Neural cell (in vitro differentiated cells): ENCODE measurements at regions not wholly inside any gene's neighbourhood (a gene's known extent, or its start where the extent isn't known, plus 50 kb on each side); places are given as distances from the start of the nearest gene placed in this dataset.

Experiments used
- EP300 ChIP-seq: fragments of 450-650 bp; conservative IDR thresholded peaks from 2 replicates; pipeline ENCODE4 v1.6.1; 2014; ENCODE audit warnings: antibody characterized with exemption, mild to moderate bottlenecking, moderate library complexity; ENCODE audit not compliant: poor library complexity, severe bottlenecking
- EZH2 ChIP-seq: fragments of 200-600, 300-800 bp; shearing (Covaris generic), sonication (generic); IDR thresholded peaks from 2 replicates; pipeline ENCODE4 v1.6.1; 2014; ENCODE audit warnings: antibody characterized with exemption, low read length, borderline replicate concordance, mild to moderate bottlenecking; ENCODE audit not compliant: insufficient read depth, poor library complexity, severe bottlenecking
- MXI1 ChIP-seq: fragments of 450-650 bp; conservative IDR thresholded peaks from 2 replicates; pipeline ENCODE4 v1.6.1; 2014; ENCODE audit warnings: antibody characterized with exemption, mild to moderate bottlenecking; ENCODE audit not compliant: poor library complexity, severe bottlenecking
- POLR2AphosphoS5 ChIP-seq: IDR thresholded peaks from 2 replicates; pipeline ENCODE4 v1.6.1; 2012
- RAD21 ChIP-seq: fragments of 450-650 bp; conservative IDR thresholded peaks from 2 replicates; pipeline ENCODE4 v1.6.1; 2014; ENCODE audit warnings: antibody characterized with exemption, mild to moderate bottlenecking, moderate library complexity
- REST ChIP-seq: IDR thresholded peaks from 2 replicates; pipeline ENCODE4 v1.6.1; 2012; ENCODE audit warnings: borderline replicate concordance
- SMC3 ChIP-seq: fragments of 450-650 bp; conservative IDR thresholded peaks from 2 replicates; pipeline ENCODE4 v1.6.1; 2014; ENCODE audit warnings: antibody characterized with exemption, mild to moderate bottlenecking, moderate library complexity; ENCODE audit not compliant: poor library complexity
- TAF1 ChIP-seq: IDR thresholded peaks from 2 replicates; pipeline ENCODE4 v1.6.1; 2012; ENCODE audit warnings: low read depth
- TF ChIP-seq, protein P1 (sequence below): fragments of 450-650 bp; IDR thresholded peaks from 2 replicates; pipeline ENCODE4 v1.5.1; 2014; ENCODE audit warnings: antibody characterized with exemption, mild to moderate bottlenecking, moderate library complexity; ENCODE audit not compliant: poor library complexity, severe bottlenecking

- TF ChIP-seq, protein P1, sequence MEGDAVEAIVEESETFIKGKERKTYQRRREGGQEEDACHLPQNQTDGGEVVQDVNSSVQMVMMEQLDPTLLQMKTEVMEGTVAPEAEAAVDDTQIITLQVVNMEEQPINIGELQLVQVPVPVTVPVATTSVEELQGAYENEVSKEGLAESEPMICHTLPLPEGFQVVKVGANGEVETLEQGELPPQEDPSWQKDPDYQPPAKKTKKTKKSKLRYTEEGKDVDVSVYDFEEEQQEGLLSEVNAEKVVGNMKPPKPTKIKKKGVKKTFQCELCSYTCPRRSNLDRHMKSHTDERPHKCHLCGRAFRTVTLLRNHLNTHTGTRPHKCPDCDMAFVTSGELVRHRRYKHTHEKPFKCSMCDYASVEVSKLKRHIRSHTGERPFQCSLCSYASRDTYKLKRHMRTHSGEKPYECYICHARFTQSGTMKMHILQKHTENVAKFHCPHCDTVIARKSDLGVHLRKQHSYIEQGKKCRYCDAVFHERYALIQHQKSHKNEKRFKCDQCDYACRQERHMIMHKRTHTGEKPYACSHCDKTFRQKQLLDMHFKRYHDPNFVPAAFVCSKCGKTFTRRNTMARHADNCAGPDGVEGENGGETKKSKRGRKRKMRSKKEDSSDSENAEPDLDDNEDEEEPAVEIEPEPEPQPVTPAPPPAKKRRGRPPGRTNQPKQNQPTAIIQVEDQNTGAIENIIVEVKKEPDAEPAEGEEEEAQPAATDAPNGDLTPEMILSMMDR = no peak
- TF ChIP-seq EP300 (no peak), POLR2AphosphoS5 (no peak), SMC3 (no peak), REST (no peak), RAD21 (no peak), EZH2 (no peak), TAF1 (no peak), MXI1 (no peak)
Observed at GRCh38 chr9:752201-752600, 89.3 kb upstream of the DMRT1 start.
